Activated naive CD4-positive, alpha-beta T cell treated with anti-CD3 and anti-CD28 coated beads, Interleukin-2, amount 10 ng/mL, durations not matched to agents 7 days and 5 days (primary cell): ENCODE measurements at regions not wholly inside any gene's neighbourhood (a gene's known extent, or its start where the extent isn't known, plus 50 kb on each side); places are given as distances from the start of the nearest gene placed in this dataset.
"Not testable (repeated sequence)": the region's sequence is repeated elsewhere in the genome, so short reads cannot be mapped to it uniquely, and the experiment has no call there.

ENCODE experiments used
- CTCF ChIA-PET: fragments of 350-600 bp; sonication (Branson Sonifier 250); formaldehyde crosslinking; loops from one replicate; lab custom pipeline; 2021; ENCODE audit warnings: antibody characterized with exemption; lab: Charles Lee
- DNase-seq: peaks from one replicate; pipeline ENCODE4 v3.0.0-alpha.2; 2020
- H3K27ac Mint-ChIP-seq: one replicate; pipeline ENCODE4 v1.8.0; 2021; ENCODE audit warnings: mild to moderate bottlenecking, moderate library complexity, mixed read lengths
- H3K27me3 Mint-ChIP-seq: one replicate; pipeline ENCODE4 v1.8.0; 2021; ENCODE audit warnings: mild to moderate bottlenecking, mixed read lengths
- H3K36me3 Mint-ChIP-seq: one replicate; pipeline ENCODE4 v1.8.0; 2021; ENCODE audit warnings: mixed read lengths
- H3K4me1 Mint-ChIP-seq: one replicate; pipeline ENCODE4 v1.8.0; 2021; ENCODE audit warnings: mixed read lengths
- H3K4me3 Mint-ChIP-seq: one replicate; pipeline ENCODE4 v1.8.0; 2021; ENCODE audit warnings: mild to moderate bottlenecking, moderate library complexity, mixed read lengths
- H3K9me3 Mint-ChIP-seq: one replicate; pipeline ENCODE4 v1.8.0; 2021; ENCODE audit warnings: mixed read lengths

DNA sequence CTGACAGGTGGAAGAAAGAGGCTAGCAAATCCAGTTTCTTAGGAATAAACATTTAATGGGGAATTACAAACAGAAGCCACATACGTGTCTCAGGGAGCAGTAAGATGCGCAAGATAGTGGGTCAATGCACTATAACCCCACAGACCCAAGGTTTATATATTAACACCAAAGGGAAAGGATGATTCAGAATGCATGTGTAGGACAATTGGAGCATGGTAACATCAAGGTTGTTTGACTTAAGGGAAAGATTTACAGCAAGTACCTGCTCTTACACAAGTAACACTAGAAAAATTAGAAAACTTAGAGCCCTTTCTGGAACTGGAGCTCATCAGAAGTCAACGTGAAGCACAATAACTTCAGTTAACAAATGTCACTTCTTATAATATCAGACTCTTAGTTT lies 161.1 kb upstream of the ZWINT start:
- no peak for DNase-seq
- no peaks in the 10 kb centered on the region for H3K9me3 Mint-ChIP-seq
- H3K27ac Mint-ChIP-seq = no peak overlapping the region
- no peaks in the 10 kb centered on the region for H3K4me1 Mint-ChIP-seq
- H3K36me3 Mint-ChIP-seq = no peaks in the 10 kb centered on the region
- CTCF ChIA-PET = no interaction called here
- H3K27me3 Mint-ChIP-seq = no peaks in the 10 kb centered on the region
- no peak overlapping the region for H3K4me3 Mint-ChIP-seq

DNA sequence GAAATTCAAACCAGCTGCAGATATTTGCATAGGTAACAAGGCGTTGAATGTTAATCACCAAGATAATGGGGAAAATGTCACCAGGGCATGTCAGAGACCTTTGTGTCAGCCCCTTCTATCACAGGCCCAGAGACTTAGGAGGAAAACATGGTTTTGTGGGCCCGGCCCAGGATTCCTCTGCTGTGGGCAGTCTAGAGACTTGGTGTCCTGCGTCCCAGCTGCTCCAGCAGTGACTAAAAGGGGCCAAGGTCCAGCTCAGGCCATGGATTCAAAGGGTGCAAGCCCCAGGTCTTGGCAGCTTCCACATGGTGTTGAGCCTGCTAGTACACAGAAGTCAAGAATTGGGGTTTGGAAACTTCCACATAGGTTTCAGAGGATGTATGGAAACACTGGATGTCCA lies 147.5 kb upstream of the ZWINT start:
- CTCF ChIA-PET = no interaction called here
- H3K36me3 Mint-ChIP-seq = no peaks in the 10 kb centered on the region
- no peak for DNase-seq
- H3K27me3 Mint-ChIP-seq = no peaks in the 10 kb centered on the region
- no peaks in the 10 kb centered on the region for H3K4me1 Mint-ChIP-seq
- no peaks in the 10 kb centered on the region for H3K9me3 Mint-ChIP-seq
- H3K27ac Mint-ChIP-seq = no peak overlapping the region
- no peak overlapping the region for H3K4me3 Mint-ChIP-seq

DNA sequence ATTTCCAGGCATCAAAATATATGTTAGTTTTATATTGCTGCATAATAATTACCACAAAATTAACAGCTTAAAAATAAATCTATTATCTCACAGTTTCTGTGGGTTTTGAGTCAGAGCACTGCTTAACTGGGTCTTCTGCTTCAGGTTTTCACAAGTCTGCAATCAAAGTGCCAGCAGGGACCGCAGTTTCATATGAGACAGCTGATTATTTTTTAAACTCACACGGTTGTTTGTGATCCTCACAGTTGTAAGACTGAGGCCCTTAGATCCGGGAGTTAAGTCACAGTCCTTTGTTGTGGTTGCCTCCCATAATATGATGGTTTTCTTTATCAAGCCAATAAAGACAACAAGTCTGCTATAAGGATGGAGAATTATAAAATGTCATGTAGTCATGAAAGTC lies 146.0 kb upstream of the ZWINT start:
- Mint-ChIP-seq H3K4me3 (no peak overlapping the region), H3K36me3 (no peaks in the 10 kb centered on the region), H3K27ac (no peak overlapping the region), H3K4me1 (no peaks in the 10 kb centered on the region), H3K9me3 (no peaks in the 10 kb centered on the region), H3K27me3 (no peaks in the 10 kb centered on the region)
- no peak for DNase-seq
- CTCF ChIA-PET = no interaction called here

DNA sequence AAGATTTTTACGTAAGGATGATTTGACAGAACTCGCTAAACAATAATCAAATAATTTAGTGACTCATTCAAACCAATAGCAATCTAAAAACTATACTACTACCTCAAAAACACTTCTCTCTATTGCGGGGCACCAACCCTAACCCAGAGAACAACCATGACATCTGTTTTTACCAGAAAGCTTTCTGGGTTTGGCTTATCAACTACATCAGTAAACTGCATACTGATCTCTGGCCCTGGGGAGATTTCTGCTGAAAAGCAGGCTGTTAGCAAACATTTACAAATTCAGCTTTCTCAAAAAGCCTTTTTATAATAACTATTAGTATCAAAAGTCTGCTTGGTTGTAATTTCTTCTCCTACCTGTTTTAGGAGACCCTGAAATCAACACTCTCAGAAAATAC lies 144.5 kb upstream of the ZWINT start:
- no peak for DNase-seq
- Mint-ChIP-seq H3K9me3 (no peaks in the 10 kb centered on the region), H3K36me3 (no peaks in the 10 kb centered on the region), H3K27ac (no peak overlapping the region), H3K4me1 (no peaks in the 10 kb centered on the region), H3K4me3 (no peak overlapping the region), H3K27me3 (no peaks in the 10 kb centered on the region)
- CTCF ChIA-PET = no interaction called here

DNA sequence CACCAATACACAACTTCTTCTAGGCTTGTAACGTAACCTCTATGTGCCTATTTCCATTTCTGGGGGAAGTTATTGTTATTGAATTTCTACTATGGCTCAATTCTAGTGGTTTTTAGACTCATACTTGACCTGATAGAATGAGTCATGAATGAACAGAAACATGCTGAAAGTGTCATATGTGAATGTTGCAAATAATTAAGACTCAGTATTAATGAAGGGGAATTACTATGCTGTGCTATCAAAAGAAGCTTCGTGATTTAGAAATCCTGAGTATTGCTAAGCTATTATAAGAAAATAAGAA lies 135.1 kb upstream of the ZWINT start:
- H3K36me3 Mint-ChIP-seq = no peaks in the 10 kb centered on the region
- peaks cover 3% of the 10 kb centered on the region for H3K9me3 Mint-ChIP-seq
- DNase-seq = no peak
- no peaks in the 10 kb centered on the region for H3K27me3 Mint-ChIP-seq
- no peak overlapping the region for H3K27ac Mint-ChIP-seq
- no peak overlapping the region for H3K4me3 Mint-ChIP-seq
- CTCF ChIA-PET = no interaction called here
- no peaks in the 10 kb centered on the region for H3K4me1 Mint-ChIP-seq

DNA sequence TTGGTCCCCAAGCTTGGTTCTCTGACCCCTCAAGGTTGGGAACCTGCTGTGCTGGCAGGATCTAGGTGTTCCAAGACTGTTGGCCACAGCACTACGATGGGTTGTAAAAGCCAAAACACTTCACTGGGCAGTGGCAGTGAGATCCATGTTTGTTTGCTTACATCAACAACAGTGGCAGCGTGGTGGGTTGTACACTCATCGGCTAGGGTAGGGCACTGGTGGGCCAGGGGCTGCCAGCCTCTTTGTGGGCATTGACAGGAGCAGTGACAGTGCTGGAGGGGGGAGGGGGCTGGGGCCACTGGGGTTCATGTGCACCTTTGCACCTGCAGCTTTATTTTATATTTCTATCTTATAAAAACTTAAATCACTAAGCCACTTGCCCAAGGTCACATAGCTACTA lies 126.7 kb upstream of the ZWINT start:
- no peaks in the 10 kb centered on the region for H3K36me3 Mint-ChIP-seq
- CTCF ChIA-PET = no interaction called here
- no peak overlapping the region for H3K4me3 Mint-ChIP-seq
- H3K9me3 Mint-ChIP-seq = no peaks in the 10 kb centered on the region
- no peak for DNase-seq
- no peaks in the 10 kb centered on the region for H3K4me1 Mint-ChIP-seq
- H3K27me3 Mint-ChIP-seq = no peaks in the 10 kb centered on the region
- H3K27ac Mint-ChIP-seq = no peak overlapping the region

DNA sequence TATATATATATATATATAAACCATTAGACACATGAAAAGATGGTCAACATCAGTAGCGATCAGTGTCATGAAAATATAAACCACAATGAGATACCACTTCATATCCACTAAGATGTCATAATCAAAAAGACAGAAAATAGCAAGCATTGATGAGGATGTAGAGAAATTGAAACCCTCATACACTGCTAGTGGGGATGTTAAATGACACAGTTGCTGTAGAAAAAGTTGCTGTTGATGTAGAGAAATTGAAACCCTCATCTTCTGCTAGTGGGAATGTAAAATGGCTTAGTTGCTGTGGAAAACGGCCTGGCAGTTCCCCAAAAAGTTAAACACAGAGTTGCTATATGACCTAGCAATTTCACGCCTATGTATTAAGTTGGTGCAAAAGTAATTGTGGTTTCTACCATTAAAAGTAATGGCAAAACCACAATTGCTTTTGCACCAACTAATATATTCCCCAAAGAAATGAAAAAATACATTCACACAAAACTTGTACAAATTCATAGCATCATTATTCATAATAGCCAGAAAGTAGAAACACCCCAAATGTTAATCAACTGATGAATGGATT lies 120.5 kb upstream of the ZWINT start:
- H3K4me3 Mint-ChIP-seq = no peak overlapping the region
- no peaks in the 10 kb centered on the region for H3K4me1 Mint-ChIP-seq
- no peak for DNase-seq
- H3K9me3 Mint-ChIP-seq = no peaks in the 10 kb centered on the region
- H3K27me3 Mint-ChIP-seq = no peaks in the 10 kb centered on the region
- CTCF ChIA-PET = no interaction called here
- H3K36me3 Mint-ChIP-seq = no peaks in the 10 kb centered on the region
- no peak overlapping the region for H3K27ac Mint-ChIP-seq

DNA sequence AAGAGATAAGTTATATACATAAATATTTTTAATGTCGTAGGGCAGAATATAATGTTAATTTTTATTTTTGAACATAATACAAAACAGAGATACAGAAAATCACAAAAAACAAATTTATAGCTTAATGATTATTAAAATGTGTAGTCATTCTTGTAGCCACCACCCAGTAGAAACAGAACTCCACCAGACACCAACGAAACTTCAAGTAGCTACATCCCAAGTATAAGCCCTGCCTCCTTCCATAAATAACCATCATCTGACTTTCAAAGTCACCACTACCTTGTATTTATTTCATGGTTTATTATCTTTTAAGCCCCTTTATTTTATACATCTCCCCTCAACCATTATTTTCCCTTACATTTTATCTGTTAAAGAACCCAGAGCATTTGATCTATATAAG lies 111.9 kb upstream of the ZWINT start:
- no peak for DNase-seq

DNA sequence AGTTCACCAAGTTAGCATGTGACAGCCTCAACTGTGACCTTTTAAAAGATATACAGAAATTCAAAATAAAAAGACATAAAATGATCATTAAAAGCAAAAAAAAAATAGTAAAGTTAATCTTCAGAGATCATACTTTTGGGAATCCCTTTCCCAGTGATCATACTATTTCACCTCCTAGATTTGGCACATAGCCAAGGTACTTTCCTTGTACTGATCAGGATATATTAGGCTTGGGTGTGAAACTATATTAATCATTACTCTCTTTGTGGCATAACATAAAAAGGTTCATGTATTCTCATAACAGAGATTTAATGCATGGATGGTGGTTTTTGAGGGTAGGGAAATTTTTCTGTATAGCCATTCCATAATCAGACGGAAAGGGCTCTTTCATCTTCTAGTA lies 109.6 kb upstream of the ZWINT start:
- DNase-seq = no peak
- Mint-ChIP-seq H3K36me3 (no peaks in the 10 kb centered on the region), H3K9me3 (no peaks in the 10 kb centered on the region), H3K27ac (no peak overlapping the region), H3K4me1 (no peaks in the 10 kb centered on the region), H3K4me3 (no peak overlapping the region), H3K27me3 (no peaks in the 10 kb centered on the region)
- CTCF ChIA-PET = no interaction called here

More for the DNA sequence above, 111.9 kb upstream of the ZWINT start:
- Mint-ChIP-seq H3K27ac (no peak overlapping the region), H3K4me3 (no peak overlapping the region), H3K4me1 (no peaks in the 10 kb centered on the region), H3K36me3 (no peaks in the 10 kb centered on the region), H3K9me3 (no peaks in the 10 kb centered on the region), H3K27me3 (no peaks in the 10 kb centered on the region)
- CTCF ChIA-PET = no interaction called here

DNA sequence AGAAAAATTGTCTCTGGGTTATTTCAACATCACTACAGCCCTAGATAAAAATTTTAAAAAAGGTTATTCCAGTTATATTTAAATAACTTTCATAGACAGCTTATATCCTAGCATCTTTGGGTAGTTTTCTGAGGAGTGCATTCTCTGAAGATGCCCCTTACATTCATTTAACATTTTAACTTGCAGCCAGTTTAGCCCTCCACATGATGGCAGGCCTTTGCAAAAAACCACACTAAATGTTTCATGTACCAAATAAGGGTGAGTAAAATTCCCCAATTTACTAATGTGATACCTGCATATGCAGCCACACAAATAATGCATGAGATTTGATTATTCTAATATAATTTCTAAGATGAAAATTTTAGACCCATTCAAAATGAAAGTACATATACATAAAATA lies 108.4 kb upstream of the ZWINT start:
- no peak overlapping the region for H3K4me3 Mint-ChIP-seq
- CTCF ChIA-PET = no interaction called here

DNA sequence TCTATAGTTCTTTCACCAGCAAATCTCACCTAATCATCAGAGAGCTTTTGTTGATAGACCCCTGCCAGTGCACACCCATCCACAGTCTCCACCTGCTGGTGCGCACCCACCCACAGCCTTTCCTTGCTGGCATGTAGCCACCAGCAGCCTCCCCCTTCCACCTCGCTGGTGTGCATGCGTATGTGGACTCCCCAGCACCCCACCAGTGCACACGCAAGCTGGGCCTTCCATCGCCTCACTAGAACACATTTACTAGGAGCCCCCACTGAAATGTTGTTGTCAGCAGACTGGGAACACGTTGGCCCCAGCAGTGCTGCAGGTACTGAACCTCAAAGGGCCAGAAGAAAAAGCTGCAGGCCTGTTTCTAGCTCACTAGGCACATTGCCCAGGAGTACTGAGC lies 104.9 kb upstream of the ZWINT start:
- Mint-ChIP-seq H3K9me3 (no peaks in the 10 kb centered on the region), H3K4me3 (no peak overlapping the region), H3K27me3 (no peaks in the 10 kb centered on the region), H3K36me3 (no peaks in the 10 kb centered on the region), H3K4me1 (no peaks in the 10 kb centered on the region), H3K27ac (no peak overlapping the region)
- CTCF ChIA-PET = no interaction called here
- no peak for DNase-seq

More for the DNA sequence above, 108.4 kb upstream of the ZWINT start:
- no peak for DNase-seq
- no peaks in the 10 kb centered on the region for H3K27me3 Mint-ChIP-seq
- no peak overlapping the region for H3K27ac Mint-ChIP-seq
- H3K36me3 Mint-ChIP-seq = no peaks in the 10 kb centered on the region
- H3K9me3 Mint-ChIP-seq = no peaks in the 10 kb centered on the region
- H3K4me1 Mint-ChIP-seq = no peaks in the 10 kb centered on the region

DNA sequence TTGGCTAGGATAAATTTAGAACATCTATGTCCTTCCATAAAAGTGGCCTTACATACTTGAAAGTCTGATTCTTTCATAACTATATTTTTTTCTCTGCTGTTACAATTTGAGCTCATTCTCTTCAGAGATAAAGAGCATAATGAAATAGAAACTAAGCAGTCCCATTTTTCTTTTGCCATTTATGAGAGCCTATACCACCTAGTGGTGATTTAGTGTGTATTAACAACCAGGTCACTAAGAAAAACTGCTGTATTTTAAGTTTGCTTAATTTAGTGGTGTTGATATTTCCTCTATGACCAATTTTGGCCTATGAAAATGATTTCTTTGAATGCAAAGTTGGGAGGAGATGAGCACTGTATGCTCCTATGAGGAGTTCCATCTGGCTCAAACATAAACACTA lies 88.7 kb upstream of the ZWINT start:
- H3K9me3 Mint-ChIP-seq = peaks cover 4% of the 10 kb centered on the region
- no peak for DNase-seq
- no peak overlapping the region for H3K27ac Mint-ChIP-seq
- no peaks in the 10 kb centered on the region for H3K4me1 Mint-ChIP-seq
- H3K4me3 Mint-ChIP-seq = no peak overlapping the region
- H3K27me3 Mint-ChIP-seq = no peaks in the 10 kb centered on the region
- CTCF ChIA-PET = no interaction called here
- H3K36me3 Mint-ChIP-seq = no peaks in the 10 kb centered on the region

DNA sequence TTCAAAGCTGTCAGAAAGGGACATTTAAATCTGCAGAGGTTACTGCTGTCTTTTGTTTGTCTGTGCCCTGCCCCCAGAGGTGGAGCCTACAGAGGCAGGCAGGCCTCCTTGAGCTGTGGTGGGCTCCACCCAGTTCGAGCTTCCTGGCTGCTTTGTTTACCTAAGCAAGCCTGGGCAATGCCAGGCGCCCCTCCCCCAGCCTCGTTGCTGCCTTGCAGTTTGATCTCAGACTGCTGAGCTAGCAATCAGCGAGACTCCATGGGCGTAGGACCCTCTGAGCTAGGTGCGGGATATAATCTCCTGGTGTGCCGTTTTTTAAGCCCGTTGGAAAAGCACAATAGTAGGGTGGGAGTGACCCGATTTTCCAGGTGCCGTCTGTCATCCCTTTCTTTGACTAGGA lies 86.6 kb upstream of the ZWINT start:
- H3K27me3 Mint-ChIP-seq, H3K36me3 Mint-ChIP-seq, H3K27ac Mint-ChIP-seq, DNase-seq, H3K4me3 Mint-ChIP-seq, H3K9me3 Mint-ChIP-seq, H3K4me1 Mint-ChIP-seq, CTCF ChIA-PET: not testable (repeated sequence)

DNA sequence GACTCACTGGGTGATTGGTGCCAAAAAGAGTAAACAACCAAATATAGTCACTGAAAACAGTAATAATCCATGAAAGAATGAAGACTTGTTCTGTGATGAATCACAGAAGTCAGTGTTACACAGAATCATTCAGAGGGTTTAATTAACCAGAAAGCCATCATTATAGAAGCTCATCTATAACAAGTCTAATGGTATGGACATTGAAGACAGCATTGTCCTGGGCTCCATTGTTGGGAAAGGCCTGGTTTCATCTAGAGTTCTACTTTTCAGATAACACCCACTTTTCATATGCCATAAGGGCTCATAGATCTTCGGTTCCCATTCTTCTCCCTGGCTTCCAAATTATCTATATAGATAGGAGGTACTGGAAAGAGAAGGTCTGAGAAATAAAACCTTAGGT lies 80.3 kb upstream of the ZWINT start:
- H3K36me3 Mint-ChIP-seq, H3K27ac Mint-ChIP-seq, H3K4me1 Mint-ChIP-seq, H3K27me3 Mint-ChIP-seq, DNase-seq, CTCF ChIA-PET, H3K9me3 Mint-ChIP-seq, H3K4me3 Mint-ChIP-seq: not testable (repeated sequence)
